Glutamatergic neuron (in vitro differentiated cells): ENCODE measurements at regions not wholly inside any gene's neighbourhood (a gene's known extent, or its start where the extent isn't known, plus 50 kb on each side); places are given as distances from the start of the nearest gene placed in this dataset.

Experiments
- DNase-seq: peaks from one replicate; pipeline ENCODE4 v3.0.0; 2022
- H3K27ac Mint-ChIP-seq: one replicate; pipeline ENCODE4 v1.8.0; 2020; ENCODE audit warnings: mild to moderate bottlenecking, mixed read lengths, inconsistent platforms; ENCODE audit not compliant: unreplicated experiment
- H3K27me3 Mint-ChIP-seq: one replicate; pipeline ENCODE4 v1.8.0; 2020; ENCODE audit warnings: mild to moderate bottlenecking, moderate library complexity, mixed read lengths, inconsistent platforms; ENCODE audit not compliant: unreplicated experiment
- H3K36me3 Mint-ChIP-seq: one replicate; pipeline ENCODE4 v1.8.0; 2020; ENCODE audit warnings: mild to moderate bottlenecking, mixed read lengths, inconsistent platforms; ENCODE audit not compliant: unreplicated experiment
- H3K4me1 Mint-ChIP-seq: one replicate; pipeline ENCODE4 v1.8.0; 2020; ENCODE audit warnings: mild to moderate bottlenecking, low read depth, mixed read lengths, inconsistent platforms; ENCODE audit not compliant: unreplicated experiment
- H3K4me3 Mint-ChIP-seq: one replicate; pipeline ENCODE4 v1.8.0; 2020; ENCODE audit warnings: mild to moderate bottlenecking, mixed read lengths, inconsistent platforms; ENCODE audit not compliant: unreplicated experiment
- H3K9me3 Mint-ChIP-seq: one replicate; pipeline ENCODE4 v1.8.0; 2020; ENCODE audit warnings: mild to moderate bottlenecking, moderate library complexity, mixed read lengths, inconsistent platforms; ENCODE audit not compliant: unreplicated experiment
- TF ChIP-seq, protein P1 (sequence below): fragments of 200-600 bp; sonication (generic); IDR thresholded peaks from one replicate; pipeline ENCODE4 v1.5.0; 2021; ENCODE audit not compliant: partially characterized antibody, unreplicated experiment

DNA sequence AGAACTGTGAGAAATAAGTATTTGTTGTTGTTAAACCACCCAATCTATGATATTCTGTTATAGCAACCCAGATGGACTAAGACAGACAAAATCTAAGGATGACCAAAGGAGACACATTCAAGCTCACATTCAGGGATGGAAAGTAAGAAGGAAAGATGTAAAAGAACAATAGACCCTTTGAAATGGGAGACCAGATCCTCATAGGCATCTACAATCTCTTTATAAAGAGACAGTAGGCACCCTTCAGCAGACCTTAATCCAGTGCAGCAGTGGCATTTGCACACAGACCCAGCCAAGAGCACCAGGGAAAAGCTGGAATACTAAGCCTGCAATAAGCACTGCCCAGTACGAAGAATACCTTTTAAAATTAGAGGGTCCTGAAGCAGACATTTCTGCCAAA is 132.7 kb downstream of the KLHL28 start:
- no peak for DNase-seq
- peaks cover 2% of the 10 kb centered on the region for H3K27me3 Mint-ChIP-seq
- H3K9me3 Mint-ChIP-seq = peaks cover 3% of the 10 kb centered on the region
- no peaks in the 10 kb centered on the region for H3K36me3 Mint-ChIP-seq
- no peak overlapping the region for H3K27ac Mint-ChIP-seq
- H3K4me3 Mint-ChIP-seq = no peak overlapping the region
- TF ChIP-seq, protein P1, sequence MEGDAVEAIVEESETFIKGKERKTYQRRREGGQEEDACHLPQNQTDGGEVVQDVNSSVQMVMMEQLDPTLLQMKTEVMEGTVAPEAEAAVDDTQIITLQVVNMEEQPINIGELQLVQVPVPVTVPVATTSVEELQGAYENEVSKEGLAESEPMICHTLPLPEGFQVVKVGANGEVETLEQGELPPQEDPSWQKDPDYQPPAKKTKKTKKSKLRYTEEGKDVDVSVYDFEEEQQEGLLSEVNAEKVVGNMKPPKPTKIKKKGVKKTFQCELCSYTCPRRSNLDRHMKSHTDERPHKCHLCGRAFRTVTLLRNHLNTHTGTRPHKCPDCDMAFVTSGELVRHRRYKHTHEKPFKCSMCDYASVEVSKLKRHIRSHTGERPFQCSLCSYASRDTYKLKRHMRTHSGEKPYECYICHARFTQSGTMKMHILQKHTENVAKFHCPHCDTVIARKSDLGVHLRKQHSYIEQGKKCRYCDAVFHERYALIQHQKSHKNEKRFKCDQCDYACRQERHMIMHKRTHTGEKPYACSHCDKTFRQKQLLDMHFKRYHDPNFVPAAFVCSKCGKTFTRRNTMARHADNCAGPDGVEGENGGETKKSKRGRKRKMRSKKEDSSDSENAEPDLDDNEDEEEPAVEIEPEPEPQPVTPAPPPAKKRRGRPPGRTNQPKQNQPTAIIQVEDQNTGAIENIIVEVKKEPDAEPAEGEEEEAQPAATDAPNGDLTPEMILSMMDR = no peak
- no peaks in the 10 kb centered on the region for H3K4me1 Mint-ChIP-seq

DNA sequence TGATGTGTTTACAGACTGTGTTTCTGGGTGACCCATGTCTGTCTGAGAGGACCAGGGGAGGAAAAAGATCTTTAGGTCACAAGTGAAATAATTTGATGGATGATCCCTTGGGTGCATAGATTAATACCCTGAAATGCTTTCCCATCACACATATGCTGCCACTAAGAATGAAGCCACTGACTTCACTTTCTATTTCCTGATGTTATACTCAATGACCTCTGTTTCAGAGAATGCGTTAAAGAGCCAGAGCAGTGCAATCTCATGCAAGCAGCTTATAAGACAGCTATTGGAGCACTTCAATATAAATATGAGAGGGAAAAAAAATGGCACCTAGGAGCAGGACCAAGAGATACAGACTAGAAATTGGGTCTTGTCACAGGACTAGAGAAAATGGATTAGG is 133.7 kb downstream of the KLHL28 start:
- Mint-ChIP-seq H3K27me3 (peaks cover 2% of the 10 kb centered on the region), H3K9me3 (peaks cover 3% of the 10 kb centered on the region), H3K4me1 (no peaks in the 10 kb centered on the region), H3K36me3 (no peaks in the 10 kb centered on the region), H3K4me3 (no peak overlapping the region), H3K27ac (no peak overlapping the region)
- DNase-seq = no peak
- TF ChIP-seq, protein P1 = no peak

DNA sequence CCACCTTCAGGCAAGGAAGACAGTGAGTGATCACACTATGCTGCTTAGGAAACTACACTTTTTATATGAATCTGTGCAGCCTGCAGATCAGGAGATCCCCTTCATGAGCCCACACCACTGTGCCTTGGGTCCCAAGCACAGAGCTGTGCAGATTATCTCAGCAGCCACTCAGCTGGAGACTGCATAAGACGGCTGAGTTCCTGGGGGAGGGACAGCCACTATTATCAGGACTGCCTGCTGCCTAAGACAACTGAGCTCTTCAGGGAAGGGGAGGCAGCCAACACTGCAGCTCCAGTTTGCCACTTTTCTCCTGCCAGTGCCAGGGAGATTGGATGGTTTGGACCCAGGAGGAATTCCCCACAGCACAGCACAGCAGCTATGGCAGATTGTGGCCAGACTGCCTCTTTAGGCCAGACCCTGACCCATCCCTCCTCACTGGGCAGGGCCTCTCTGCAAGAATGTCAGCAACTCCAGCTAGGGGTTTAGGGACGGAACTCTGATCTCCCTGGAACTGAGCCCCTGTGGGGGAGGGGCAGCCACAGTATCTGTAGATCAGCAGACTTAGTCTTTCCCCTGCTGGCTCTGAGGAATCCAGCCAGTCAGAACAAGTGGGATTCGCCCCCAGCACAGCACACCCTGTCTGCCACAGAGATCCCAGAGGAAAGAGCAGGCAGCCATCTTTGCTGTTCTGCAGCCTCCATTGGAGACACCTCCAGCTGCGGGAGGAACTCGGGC is 141.3 kb downstream of the KLHL28 start:
- peak; percentile 33 for DNase-seq
- H3K27ac Mint-ChIP-seq = no peak overlapping the region

DNA sequence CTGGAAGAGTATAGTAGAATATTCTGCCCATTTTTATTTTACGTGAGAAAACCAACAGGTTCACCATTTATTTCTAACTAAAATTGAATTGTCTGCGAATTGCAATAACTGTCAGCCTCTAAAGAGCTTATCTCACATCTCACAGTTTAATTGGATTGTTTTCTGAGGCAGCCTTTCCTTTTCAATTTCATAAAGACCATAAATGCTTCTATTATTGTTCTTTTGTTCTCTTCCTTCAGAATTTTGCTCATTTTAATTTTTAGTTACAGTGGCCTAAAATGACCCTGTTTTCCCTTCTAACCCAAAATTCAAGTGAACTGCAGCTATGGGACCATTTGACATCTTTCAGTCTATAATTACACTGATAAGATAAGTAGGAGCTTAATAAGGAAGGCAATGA is 147.6 kb downstream of the KLHL28 start:
- no peak for DNase-seq
- no peak overlapping the region for H3K27ac Mint-ChIP-seq
- no peaks in the 10 kb centered on the region for H3K9me3 Mint-ChIP-seq
- H3K27me3 Mint-ChIP-seq = no peaks in the 10 kb centered on the region
- H3K36me3 Mint-ChIP-seq = no peaks in the 10 kb centered on the region
- no peak overlapping the region for H3K4me3 Mint-ChIP-seq
- H3K4me1 Mint-ChIP-seq = no peaks in the 10 kb centered on the region
- TF ChIP-seq, protein P1 = no peak

More for the DNA sequence above, 141.3 kb downstream of the KLHL28 start:
- TF ChIP-seq, protein P1 = no peak
- Mint-ChIP-seq H3K36me3 (no peaks in the 10 kb centered on the region), H3K9me3 (peaks cover 1% of the 10 kb centered on the region), H3K4me1 (no peaks in the 10 kb centered on the region), H3K27me3 (no peaks in the 10 kb centered on the region), H3K4me3 (no peak overlapping the region)

DNA sequence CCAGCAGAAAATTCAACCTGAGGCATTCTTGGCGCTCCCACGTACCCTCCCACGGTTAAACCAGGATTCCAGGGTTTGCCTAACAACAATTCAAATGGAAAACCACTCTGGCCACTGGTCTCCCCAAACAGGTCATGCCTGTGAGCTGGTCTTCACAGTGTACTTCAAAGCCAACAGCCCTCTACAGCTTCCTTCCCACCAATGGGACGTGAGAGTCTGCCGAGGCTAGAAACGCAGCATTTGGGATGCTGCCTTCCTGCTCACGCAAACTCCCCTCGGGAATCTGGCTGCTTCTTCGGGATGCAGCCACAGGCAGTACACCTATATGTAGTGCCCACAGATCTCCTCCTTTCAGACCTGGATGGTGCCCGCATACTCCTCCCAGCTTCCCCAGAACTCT is 149.1 kb downstream of the KLHL28 start:
- TF ChIP-seq, protein P1 = no peak
- Mint-ChIP-seq H3K9me3 (no peaks in the 10 kb centered on the region), H3K27me3 (no peaks in the 10 kb centered on the region), H3K36me3 (no peaks in the 10 kb centered on the region), H3K4me3 (no peak overlapping the region), H3K4me1 (no peaks in the 10 kb centered on the region), H3K27ac (no peak overlapping the region)
- no peak for DNase-seq
